Smooth muscle cell of the brain vasculature (primary cell): ENCODE measurements at regions not wholly inside any gene's neighbourhood (a gene's known extent, or its start where the extent isn't known, plus 50 kb on each side); places are given as distances from the start of the nearest gene placed in this dataset.
"Not testable (repeated sequence)": the region's sequence is repeated elsewhere in the genome, so short reads cannot be mapped to it uniquely, and the experiment has no call there.

Experiments
- DNase-seq: peaks from one replicate; pipeline ENCODE4 v3.0.0-alpha.2; 2012; ENCODE audit warnings: low read depth, low spot score

GRCh38 chr9:13942201-13942600 is 371.7 kb downstream of the NFIB start:
- DNase-seq, result no peak

- peak; percentile 43 for DNase-seq
These were observed 372.2 kb downstream of the NFIB start for GRCh38 chr9:13941714-13942113.

GRCh38 chr9:13939701-13940490 is 374.0 kb downstream of the NFIB start:
- no peak for DNase-seq

GRCh38 chr9:13939134-13939533 is 374.8 kb downstream of the NFIB start:
- no peak for DNase-seq

- no peak for DNase-seq
These were observed 379.5 kb downstream of the NFIB start for GRCh38 chr9:13934416-13934815.

GRCh38 chr9:13933268-13933656 is 380.7 kb downstream of the NFIB start:
- DNase-seq, result no peak

- no peak for DNase-seq
These were observed 381.2 kb downstream of the NFIB start for GRCh38 chr9:13932528-13933267.

- no peak for DNase-seq
These were observed 384.9 kb downstream of the NFIB start for GRCh38 chr9:13929013-13929412.

GRCh38 chr9:13923381-13923780 is 390.6 kb downstream of the NFIB start:
- DNase-seq, result no peak

GRCh38 chr9:13920557-13920956 is 393.4 kb downstream of the NFIB start:
- DNase-seq, result no peak

GRCh38 chr9:13919401-13919800 is 394.5 kb downstream of the NFIB start:
- DNase-seq, result no peak

- DNase-seq, result no peak
These were observed 396.4 kb downstream of the NFIB start for GRCh38 chr9:13917534-13917933.

- no peak for DNase-seq
These were observed 398.2 kb downstream of the NFIB start for GRCh38 chr9:13915591-13916301.

- no peak for DNase-seq
These were observed 398.8 kb downstream of the NFIB start for GRCh38 chr9:13915131-13915530.

- DNase-seq, result no peak
These were observed 402.5 kb downstream of the NFIB start for GRCh38 chr9:13911473-13911872.

GRCh38 chr9:13907842-13908241 is 406.1 kb downstream of the NFIB start:
- not testable (repeated sequence) for DNase-seq

GRCh38 chr9:13904746-13905145 is 409.2 kb downstream of the NFIB start:
- DNase-seq, result no peak

- DNase-seq, result no peak
These were observed 409.6 kb downstream of the NFIB start for GRCh38 chr9:13904311-13904710.

- no peak for DNase-seq
These were observed 411.5 kb downstream of the NFIB start for GRCh38 chr9:13902286-13903066.

- DNase-seq, result no peak
These were observed 412.8 kb downstream of the NFIB start for GRCh38 chr9:13901176-13901575.

- no peak for DNase-seq
These were observed 413.5 kb downstream of the NFIB start for GRCh38 chr9:13900449-13900848.

- no peak for DNase-seq
These were observed 414.0 kb downstream of the NFIB start for GRCh38 chr9:13899924-13900323.
